Stimulated activated CD4-positive, alpha-beta T cell treated with anti-CD3 and anti-CD28 coated beads, Interleukin-2, amount 100 ng/mL, for 24 hours (primary cell): ENCODE measurements at regions not wholly inside any gene's neighbourhood (a gene's known extent, or its start where the extent isn't known, plus 50 kb on each side); places are given as distances from the start of the nearest gene placed in this dataset.

ENCODE experiments used
- DNase-seq, 2 donors: peaks; one replicate each; pipeline ENCODE4 v3.0.0-alpha.2; 2020

DNA sequence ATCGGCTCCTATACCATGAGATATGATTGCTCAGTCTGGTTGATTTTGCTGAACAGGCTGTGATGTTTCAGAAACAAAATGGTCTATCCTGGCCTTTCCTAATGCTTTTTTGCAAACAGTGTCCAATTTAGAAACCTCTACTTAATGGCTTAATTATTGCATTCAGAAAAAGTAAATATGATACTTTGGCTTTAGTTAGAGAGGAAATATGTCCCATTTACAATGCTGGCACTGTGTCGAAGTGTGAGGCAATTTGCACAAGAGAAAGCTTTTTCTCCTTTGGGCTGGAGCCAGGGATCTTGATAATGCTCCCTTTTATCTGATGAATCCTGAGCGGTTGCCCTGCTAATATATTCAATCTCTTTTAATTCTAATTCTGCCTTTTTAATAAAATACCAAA lies 418.9 kb downstream of the EPHA4 start:
- no peak for DNase-seq

GRCh38 chr2:221154176-221154575 lies 417.9 kb downstream of the EPHA4 start:
- DNase-seq, result no peak

DNA sequence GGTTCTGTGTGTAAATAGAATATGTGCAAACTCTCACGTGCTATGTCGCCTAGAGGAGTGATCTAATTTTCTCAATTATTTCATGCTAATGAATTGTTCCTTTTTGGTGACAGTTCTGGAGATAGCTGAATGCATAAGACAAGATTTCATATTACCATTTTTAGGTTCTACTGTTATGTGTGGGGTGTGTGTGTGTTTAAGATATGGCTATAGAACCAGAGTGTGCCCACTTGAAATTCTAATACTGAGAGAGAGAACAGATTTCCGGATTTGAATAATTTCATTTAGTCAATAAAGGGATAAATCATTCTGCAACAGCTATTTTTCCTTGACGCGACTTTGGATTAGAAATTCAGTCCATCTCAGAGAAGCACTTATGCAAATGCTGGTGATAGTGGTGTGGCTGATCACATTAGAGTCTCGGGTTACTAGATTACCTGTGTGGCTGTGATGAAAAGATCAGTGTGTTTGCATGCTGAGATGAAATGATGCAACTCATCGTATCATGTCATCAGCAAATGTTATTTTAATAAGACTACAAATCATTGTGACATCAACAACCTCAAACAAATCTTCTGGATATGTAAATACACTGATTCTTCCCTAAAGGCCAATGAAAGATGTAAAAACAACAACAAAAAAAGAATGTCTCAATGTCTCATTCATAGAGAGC lies 415.9 kb downstream of the EPHA4 start:
- DNase-seq, result no peak

DNA sequence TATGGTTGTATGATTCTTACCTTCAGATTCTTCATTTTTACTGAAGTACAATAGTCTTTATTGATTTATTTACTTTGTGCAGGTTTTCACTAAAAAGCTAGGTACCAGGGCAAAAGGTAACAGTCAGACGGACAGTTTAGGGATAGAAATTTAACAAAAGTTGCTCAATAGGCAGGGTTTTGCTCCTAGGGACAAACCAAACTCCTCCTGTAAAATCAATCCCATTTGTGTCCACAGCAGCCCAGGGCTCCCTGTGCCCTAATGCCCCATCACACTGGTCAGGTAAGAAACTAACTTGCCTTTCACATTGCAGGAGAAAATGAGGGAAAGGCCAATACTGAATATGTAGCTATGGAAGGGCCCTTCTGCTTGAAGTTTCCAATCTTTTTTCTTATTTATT lies 410.9 kb downstream of the EPHA4 start:
- no peak for DNase-seq

GRCh38 chr2:221166292-221166691 lies 405.8 kb downstream of the EPHA4 start:
- DNase-seq, result no peak

DNA sequence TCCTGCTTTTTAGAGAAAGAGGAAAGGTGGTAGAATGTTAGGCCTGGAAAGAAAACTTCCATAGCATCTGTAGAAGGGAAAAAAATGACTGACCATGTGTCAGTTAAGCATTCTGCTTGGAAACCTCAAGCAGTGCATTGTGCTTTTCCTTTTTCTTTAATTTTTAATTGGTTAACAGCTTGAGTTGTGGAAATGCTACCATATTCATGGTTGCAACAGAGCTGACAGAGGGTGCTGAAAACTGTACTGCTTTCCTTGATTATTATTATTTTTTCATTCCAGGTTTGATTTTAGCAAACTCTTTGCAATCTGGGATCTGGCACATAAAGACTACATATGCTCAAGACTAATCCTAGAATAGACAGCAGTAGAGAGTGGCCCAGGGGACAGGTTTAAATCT lies 404.5 kb downstream of the EPHA4 start:
- no peak for DNase-seq

- DNase-seq, result no peak
Measured at GRCh38 chr2:221169724-221170123, 402.4 kb downstream of the EPHA4 start.

- no peak for DNase-seq
Measured at GRCh38 chr2:221170548-221170947, 401.6 kb downstream of the EPHA4 start.

- DNase-seq, result no peak
Measured at GRCh38 chr2:221176667-221177066, 395.4 kb downstream of the EPHA4 start.

- DNase-seq, result no peak
Measured at GRCh38 chr2:221178139-221178538, 394.0 kb downstream of the EPHA4 start.

GRCh38 chr2:221186873-221187272 lies 385.2 kb downstream of the EPHA4 start:
- no peak for DNase-seq

GRCh38 chr2:221189431-221190067 lies 382.6 kb downstream of the EPHA4 start:
- no peak for DNase-seq

DNA sequence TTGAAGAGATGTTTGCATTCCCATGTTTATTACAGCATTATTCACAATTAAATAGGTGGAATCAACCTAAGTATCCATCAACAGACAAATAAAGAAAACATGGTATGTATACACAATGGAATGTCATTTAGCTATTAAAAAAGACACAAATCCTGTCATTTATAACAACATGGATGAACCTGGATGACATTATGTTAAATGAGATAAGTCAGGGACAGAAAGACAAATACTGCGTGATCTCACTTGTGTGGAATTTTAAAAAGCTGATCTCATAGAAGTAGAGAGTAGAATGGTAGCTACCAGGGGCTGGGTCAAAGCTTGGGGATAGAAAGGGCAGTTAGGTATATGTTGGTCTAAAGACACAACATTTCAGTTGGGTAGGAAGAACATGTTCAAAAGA lies 376.3 kb downstream of the EPHA4 start:
- DNase-seq, result no peak

- DNase-seq, result no peak
Measured at GRCh38 chr2:221197225-221197856, 374.8 kb downstream of the EPHA4 start.

DNA sequence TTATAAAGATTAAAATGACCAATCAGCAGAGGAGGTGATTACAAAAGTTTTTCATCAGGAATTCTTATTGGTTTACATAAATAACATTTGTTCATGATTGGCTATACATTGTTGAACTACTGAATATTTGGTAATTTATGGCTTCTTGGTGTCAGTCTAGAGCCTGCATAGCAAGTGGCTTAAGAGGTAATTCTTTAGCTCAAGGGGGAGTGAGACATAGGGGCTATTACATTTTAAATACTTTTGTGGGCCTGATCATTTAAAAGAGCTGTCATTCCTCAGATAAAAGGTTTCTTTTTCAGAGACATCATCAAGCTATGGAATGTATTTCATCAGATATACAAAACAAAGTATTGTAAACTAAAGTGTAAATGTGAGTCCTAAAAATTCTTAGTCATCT lies 373.8 kb downstream of the EPHA4 start:
- no peak for DNase-seq

GRCh38 chr2:221200184-221200839 lies 371.8 kb downstream of the EPHA4 start:
- no peak for DNase-seq

GRCh38 chr2:221202431-221202830 lies 369.7 kb downstream of the EPHA4 start:
- DNase-seq, result no peak

DNA sequence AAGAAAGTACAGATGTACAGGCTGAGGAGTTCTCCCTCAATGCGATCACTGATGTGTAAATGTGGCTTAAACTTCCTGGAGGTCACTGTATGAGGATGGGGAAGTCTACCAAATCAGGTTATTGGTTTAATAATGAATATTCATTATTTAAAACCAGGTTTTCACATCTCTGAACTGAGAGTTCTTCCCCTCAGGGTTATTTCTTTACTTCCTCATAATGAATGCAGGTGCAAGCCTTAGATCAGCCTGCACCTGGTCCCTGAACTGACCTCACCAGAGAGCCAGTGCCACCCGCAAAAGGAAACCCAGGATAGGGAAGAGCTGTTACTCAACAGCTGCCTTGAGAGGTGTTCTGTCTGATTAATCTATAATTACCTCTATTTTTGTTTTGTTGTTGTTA lies 369.0 kb downstream of the EPHA4 start:
- no peak for DNase-seq

DNA sequence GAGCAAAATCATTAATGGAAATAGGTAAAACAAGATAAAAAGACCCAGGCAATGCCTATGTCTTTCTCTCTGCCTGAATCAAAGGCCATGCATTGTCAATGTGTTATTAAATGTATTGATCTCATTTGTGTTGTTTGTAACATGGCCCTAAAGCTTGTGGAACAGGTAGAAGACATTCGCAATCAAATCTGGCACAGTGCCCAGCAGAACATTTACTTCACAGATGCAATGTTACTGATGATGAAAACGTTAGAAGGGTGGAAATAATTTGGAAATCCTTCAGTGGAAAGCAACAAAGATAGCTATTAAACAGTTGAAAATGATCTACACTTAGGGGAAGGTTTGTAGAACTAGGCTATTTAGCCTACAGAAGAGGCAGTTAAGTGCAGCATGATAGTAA lies 368.2 kb downstream of the EPHA4 start:
- no peak for DNase-seq

DNA sequence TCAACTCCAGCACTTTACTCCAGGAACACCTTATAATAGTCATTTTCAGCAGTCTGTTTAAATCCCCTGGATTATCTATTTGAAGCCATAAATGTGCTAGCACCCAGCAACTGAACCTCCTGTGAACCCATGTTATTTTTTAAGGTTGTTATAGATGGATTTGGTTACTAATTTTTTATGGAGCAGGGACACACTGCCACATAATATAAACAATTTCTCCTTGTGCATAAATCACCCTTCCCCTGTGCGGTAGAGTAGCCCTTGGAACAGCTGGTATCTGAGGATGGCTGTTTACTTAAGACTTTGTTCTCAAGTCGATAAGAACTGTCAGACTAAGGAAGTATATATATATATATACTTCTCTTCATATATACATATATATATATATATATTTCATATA lies 367.4 kb downstream of the EPHA4 start:
- no peak for DNase-seq

GRCh38 chr2:221205103-221205673 lies 366.9 kb downstream of the EPHA4 start:
- no peak for DNase-seq

DNA sequence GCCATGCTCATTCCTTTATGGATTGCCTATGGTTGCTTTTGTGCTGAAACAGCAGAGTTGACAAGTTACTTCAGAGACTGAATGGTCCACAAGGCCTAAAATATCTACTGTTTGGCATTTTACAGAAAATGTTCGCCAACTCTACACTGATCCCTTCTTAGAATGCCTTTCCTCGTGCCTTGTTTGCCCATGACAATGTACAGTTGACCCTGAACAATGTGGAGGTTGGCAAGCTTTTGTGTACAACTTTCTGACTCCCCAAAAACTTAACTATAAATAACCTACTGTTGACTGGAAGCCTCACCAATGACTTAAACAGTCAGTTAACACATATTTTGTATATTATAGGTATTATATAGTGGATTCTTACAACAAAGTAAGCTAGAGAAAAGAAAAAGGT lies 361.4 kb downstream of the EPHA4 start:
- DNase-seq, result no peak

- DNase-seq, result no peak
Measured at GRCh38 chr2:221211653-221212052, 360.5 kb downstream of the EPHA4 start.

DNA sequence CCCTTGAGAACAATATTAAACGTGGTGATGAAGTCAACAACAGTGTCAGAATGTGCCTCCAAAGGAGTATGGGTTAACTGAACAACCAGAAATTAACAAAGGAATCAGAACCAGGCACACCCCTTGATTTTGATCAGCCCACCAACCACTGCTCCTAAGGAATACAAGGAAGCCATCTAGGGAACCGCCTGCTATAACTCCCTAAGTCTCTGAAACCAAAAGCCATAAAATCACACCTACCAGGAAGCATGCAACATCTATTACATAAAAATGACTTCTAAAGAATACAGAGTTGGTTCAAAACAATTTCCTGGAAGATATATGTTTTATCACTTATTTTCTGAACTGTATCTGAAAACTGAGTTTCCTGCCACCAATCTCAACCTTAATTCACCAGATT lies 360.0 kb downstream of the EPHA4 start:
- no peak for DNase-seq
